GM19397 (cell line): ENCODE measurements at regions not wholly inside any gene's neighbourhood (a gene's known extent, or its start where the extent isn't known, plus 50 kb on each side); places are given as distances from the start of the nearest gene placed in this dataset.

ENCODE experiments used
- ATAC-seq: cut with Tn5 transposase; IDR thresholded peaks from one replicate; pipeline ENCODE4 v1.9.1; 2021; ENCODE audit warnings: mild to moderate bottlenecking, moderate library complexity; ENCODE audit not compliant: unreplicated experiment

GRCh38 chr2:150627526-150627925 is 140.1 kb upstream of the RND3 start:
- ATAC-seq, result no peak

GRCh38 chr2:150626934-150627411 is 139.5 kb upstream of the RND3 start:
- no peak for ATAC-seq

GRCh38 chr2:150625741-150626140 is 138.3 kb upstream of the RND3 start:
- no peak for ATAC-seq

GRCh38 chr2:150625303-150625702 is 137.8 kb upstream of the RND3 start:
- ATAC-seq, result no peak

GRCh38 chr2:150624001-150624401 is 136.5 kb upstream of the RND3 start:
- ATAC-seq, result peak; percentile 58

- ATAC-seq, result no peak
Observed at GRCh38 chr2:150621526-150622213, 134.2 kb upstream of the RND3 start.

GRCh38 chr2:150620855-150621254 is 133.4 kb upstream of the RND3 start:
- no peak for ATAC-seq

- ATAC-seq, result no peak
Observed at GRCh38 chr2:150620416-150620815, 132.9 kb upstream of the RND3 start.

- no peak for ATAC-seq
Observed at GRCh38 chr2:150619607-150620330, 132.3 kb upstream of the RND3 start.

GRCh38 chr2:150618245-150618895 is 130.9 kb upstream of the RND3 start:
- ATAC-seq, result no peak

GRCh38 chr2:150617351-150617978 is 130.0 kb upstream of the RND3 start:
- ATAC-seq, result no peak

GRCh38 chr2:150612957-150613710 is 125.7 kb upstream of the RND3 start:
- ATAC-seq, result no peak

- ATAC-seq, result peak; percentile 61
Observed at GRCh38 chr2:150610670-150611279, 123.3 kb upstream of the RND3 start.

- ATAC-seq, result no peak
Observed at GRCh38 chr2:150609831-150610582, 122.5 kb upstream of the RND3 start.

GRCh38 chr2:150608341-150608740 is 120.9 kb upstream of the RND3 start:
- ATAC-seq, result no peak

- ATAC-seq, result no peak
Observed at GRCh38 chr2:150607390-150607811, 119.9 kb upstream of the RND3 start.

- ATAC-seq, result no peak
Observed at GRCh38 chr2:150606380-150607060, 119.1 kb upstream of the RND3 start.

GRCh38 chr2:150605664-150606063 is 118.2 kb upstream of the RND3 start:
- ATAC-seq, result no peak
